H1 (cell line): ENCODE measurements at regions not wholly inside any gene's neighbourhood (a gene's known extent, or its start where the extent isn't known, plus 50 kb on each side); places are given as distances from the start of the nearest gene placed in this dataset.

Experiments
- CTCF ChIA-PET: fragments of 300-600 bp; sonication (Branson Sonifier 250); formaldehyde crosslinking; loops from one replicate; lab custom pipeline; 2021; ENCODE audit not compliant: partially characterized antibody; lab: Charles Lee
- POLR2A ChIA-PET: fragments of 300-600 bp; sonication (Branson Sonifier 250); formaldehyde crosslinking; loops from one replicate; lab custom pipeline; 2021; ENCODE audit warnings: inconsistent platforms; ENCODE audit not compliant: partially characterized antibody; lab: Charles Lee
- DNase-seq, 2 experiments: peaks; one replicate each; pipeline versions ENCODE4 v3.0.0 to v3.0.0-alpha.2; 2010 to 2022; ENCODE audit warnings: low spot score in 2 of 2, low read depth in 1 of 2, mixed read lengths in 1 of 2
- FAIRE-seq: peaks from 2 replicates; lab custom pipeline; 2011; peaks lifted over from hg19 to GRCh38; lab: Jason Lieb, UNC
- H2AFZ ChIP-seq: 2 replicates; pipeline ENCODE4 v1.8.1; 2012; ENCODE audit warnings: low read length, inconsistent platforms
- H2AK5ac ChIP-seq: 2 replicates; pipeline ENCODE4 v1.6.1; 2013; ENCODE audit warnings: low read depth, low read length
- H2BK120ac ChIP-seq: replicated peaks from 2 replicates; pipeline ENCODE3; 2013; ENCODE audit warnings: low read depth, low read length, inconsistent platforms
- H2BK12ac ChIP-seq: 2 replicates; pipeline ENCODE4 v1.6.1; 2013; ENCODE audit warnings: low read depth, low read length
- H2BK15ac ChIP-seq: 2 replicates; pipeline ENCODE4 v1.6.1; 2013; ENCODE audit warnings: low read length
- H2BK20ac ChIP-seq: 2 replicates; pipeline ENCODE4 v1.6.1; 2013; ENCODE audit warnings: low read length
- H2BK5ac ChIP-seq: 2 replicates; pipeline ENCODE4 v1.6.1; 2013; ENCODE audit warnings: low read depth, low read length
- H3K14ac ChIP-seq: 2 replicates; pipeline ENCODE4 v1.6.1; 2013; ENCODE audit warnings: inconsistent platforms; ENCODE audit not compliant: insufficient read length
- H3K18ac ChIP-seq: 2 replicates; pipeline ENCODE4 v1.6.1; 2013; ENCODE audit warnings: low read length; ENCODE audit errors: extremely low read depth
- H3K23ac ChIP-seq: 2 replicates; pipeline ENCODE4 v1.6.1; 2013; ENCODE audit warnings: inconsistent platforms; ENCODE audit not compliant: insufficient read length
- H3K23me2 ChIP-seq: 2 replicates; pipeline ENCODE4 v1.6.1; 2013; ENCODE audit warnings: low read depth, low read length
- H3K27ac ChIP-seq: 2 replicates; pipeline ENCODE4 v1.6.1; 2011; ENCODE audit warnings: low read depth, low read length, inconsistent platforms
- H3K27me3 ChIP-seq, 4 experiments: replicated peaks in 1 of 4; 1 replicate in 1 of 4; 2 replicates in 3 of 4; pipeline versions ENCODE4 v1.6.1 to v1.8.1; 2011 to 2013; ENCODE audit warnings: low read length in 3 of 4, mild to moderate bottlenecking in 3 of 4, inconsistent platforms in 2 of 4, mixed read lengths in 2 of 4, moderate library complexity in 1 of 4; ENCODE audit not compliant: control insufficient read depth in 3 of 4, insufficient read depth in 3 of 4; ENCODE audit errors: extremely low read depth in 1 of 4
- H3K36me3 ChIP-seq, 4 experiments: 2 replicates each; pipeline versions ENCODE4 v1.6.1 to v1.8.1; 2011 to 2013; ENCODE audit warnings: mild to moderate bottlenecking in 4 of 4, low read length in 3 of 4, moderate library complexity in 2 of 4, control low read depth in 1 of 4, inconsistent platforms in 1 of 4; ENCODE audit not compliant: insufficient read depth in 4 of 4, control insufficient read depth in 2 of 4
- H3K4ac ChIP-seq: replicated peaks from 2 replicates; pipeline ENCODE3; 2013; ENCODE audit warnings: low read length, low read depth, mixed read lengths, inconsistent platforms; ENCODE audit not compliant: insufficient read length
- H3K4me1 ChIP-seq, 4 experiments: replicated peaks in 1 of 4; 1 replicate in 1 of 4; 2 replicates in 3 of 4; pipeline versions ENCODE4 v1.6.1 to v1.8.1; 2011 to 2013; ENCODE audit warnings: low read length in 3 of 4, inconsistent platforms in 2 of 4, mixed read lengths in 1 of 4; ENCODE audit not compliant: insufficient read depth in 4 of 4, control insufficient read depth in 3 of 4
- H3K4me2 ChIP-seq, 2 experiments: 2 replicates each; pipeline versions ENCODE4 v1.6.1 to v1.8.1; 2011 to 2013; ENCODE audit warnings: low read depth in 2 of 2, low read length in 2 of 2, control low read depth in 1 of 2, inconsistent platforms in 1 of 2, mild to moderate bottlenecking in 1 of 2; ENCODE audit not compliant: insufficient read depth in 1 of 2
- H3K4me3 ChIP-seq, 4 experiments: fragments of 200-600, 300-600 bp in 1 of 4; sonication (generic), shearing (Covaris generic), sonication (Bioruptor Twin) in 1 of 4; 2 replicates each; pipeline versions ENCODE4 v1.5.1 to v1.8.1; 2011 to 2016; ENCODE audit warnings: low read length in 4 of 4, low read depth in 3 of 4, control low read depth in 2 of 4, inconsistent platforms in 2 of 4, mild to moderate bottlenecking in 2 of 4, mixed read lengths in 1 of 4, moderate library complexity in 1 of 4; ENCODE audit not compliant: insufficient read depth in 2 of 4; ENCODE audit errors: extremely low read depth in 1 of 4
- H3K56ac ChIP-seq: replicated peaks from 2 replicates; pipeline ENCODE3; 2013; ENCODE audit warnings: low read depth, mild to moderate bottlenecking, mixed read lengths, low read length, inconsistent platforms; ENCODE audit not compliant: insufficient read length
- H3K79me1 ChIP-seq: 2 replicates; pipeline ENCODE4 v1.6.1; 2013; ENCODE audit warnings: low read depth, low read length, control low read depth
- H3K79me2 ChIP-seq, 2 experiments: 2 replicates each; pipeline versions ENCODE4 v1.6.1 to v1.8.1; 2012 to 2013; ENCODE audit warnings: low read length in 2 of 2, mild to moderate bottlenecking in 2 of 2, inconsistent platforms in 1 of 2; ENCODE audit not compliant: insufficient read depth in 2 of 2, control insufficient read depth in 1 of 2
- H3K9ac ChIP-seq, 4 experiments: replicated peaks in 1 of 4; 1 replicate in 1 of 4; 2 replicates in 3 of 4; pipeline versions ENCODE4 v1.6.1 to v1.8.1; 2011 to 2013; ENCODE audit warnings: low read depth in 3 of 4, low read length in 3 of 4, control low read depth in 2 of 4, mild to moderate bottlenecking in 2 of 4, moderate library complexity in 2 of 4, inconsistent platforms in 1 of 4; ENCODE audit errors: extremely low read depth in 1 of 4
- H3K9me3 ChIP-seq, 2 experiments: 2 replicates each; pipeline versions ENCODE4 v1.6.1 to v1.8.1; 2012 to 2013; ENCODE audit warnings: mild to moderate bottlenecking in 2 of 2, moderate library complexity in 2 of 2, control low read depth in 1 of 2, inconsistent platforms in 1 of 2, low read depth in 1 of 2, low read length in 1 of 2, mixed read lengths in 1 of 2; ENCODE audit not compliant: insufficient read depth in 2 of 2
- H4K20me1 ChIP-seq, 2 experiments: replicated peaks in 1 of 2; 2 replicates each; pipeline versions ENCODE3 to v1.8.1; 2011 to 2013; ENCODE audit warnings: inconsistent platforms in 2 of 2, low read length in 2 of 2, mild to moderate bottlenecking in 1 of 2; ENCODE audit not compliant: insufficient read depth in 2 of 2, control insufficient read depth in 1 of 2
- H4K5ac ChIP-seq: 2 replicates; pipeline ENCODE4 v1.6.1; 2013; ENCODE audit warnings: low read length, low read depth, mixed read lengths, inconsistent platforms; ENCODE audit not compliant: insufficient read length
- H4K8ac ChIP-seq: 2 replicates; pipeline ENCODE4 v1.8.0; 2013; ENCODE audit warnings: mild to moderate bottlenecking, moderate library complexity, low read length, inconsistent platforms; ENCODE audit not compliant: insufficient read depth; ENCODE audit errors: extremely low read depth
- H4K91ac ChIP-seq: replicated peaks from 2 replicates; pipeline ENCODE3; 2013; ENCODE audit warnings: low read length, mixed read lengths, inconsistent platforms; ENCODE audit not compliant: insufficient read length
- CBX5 ChIP-seq: fragments of 300-800, 300-1000 bp; sonication (generic); IDR thresholded peaks from 2 replicates; pipeline ENCODE4 v1.7.1; 2016; ENCODE audit warnings: antibody characterized with exemption, low read length, low read depth
- KDM1A ChIP-seq: fragments of 200-600, 300-600 bp; sonication (generic); IDR thresholded peaks from 2 replicates; pipeline ENCODE4 v1.7.1; 2016; ENCODE audit warnings: mild to moderate bottlenecking, low read length, borderline replicate concordance
- RBBP5 ChIP-seq: IDR thresholded peaks from 2 replicates; pipeline ENCODE4 v1.7.1; 2012; ENCODE audit warnings: low read depth, mild to moderate bottlenecking, inconsistent platforms, low read length, moderate library complexity, borderline replicate concordance
- SIRT6 ChIP-seq: IDR thresholded peaks from one replicate; pipeline ENCODE4 v1.7.1; 2012; ENCODE audit warnings: low read length, inconsistent platforms
- TAF1 ChIP-seq: IDR thresholded peaks from 2 replicates; pipeline ENCODE4 v1.6.1; 2011; ENCODE audit warnings: mild to moderate bottlenecking, low read depth, low read length
- WGBS, 2 experiments: shearing (Covaris generic) in 1 of 2; methylation state at CpG; one replicate each; pipeline versions ENCODE4 v1.1.6 to v1.1.7; 2013 to 2015; ENCODE audit warnings: low lambda C conversion rate in 2 of 2, mixed read lengths in 2 of 2, inconsistent platforms in 1 of 2, low coverage in 1 of 2, missing lambda C conversion rate in 1 of 2; ENCODE audit not compliant: insufficient replicate concordance in 2 of 2, insufficient coverage in 1 of 2, insufficient read length in 1 of 2; ENCODE audit errors: extremely low coverage in 1 of 2, missing lambda C conversion rate in 1 of 2; 5-methylcytosine and 5-hydroxymethylcytosine counted together
- TF ChIP-seq, protein P1 (sequence below): IDR thresholded peaks from 2 replicates; pipeline ENCODE4 v1.6.1; 2012; ENCODE audit warnings: low read length, inconsistent platforms

DNA sequence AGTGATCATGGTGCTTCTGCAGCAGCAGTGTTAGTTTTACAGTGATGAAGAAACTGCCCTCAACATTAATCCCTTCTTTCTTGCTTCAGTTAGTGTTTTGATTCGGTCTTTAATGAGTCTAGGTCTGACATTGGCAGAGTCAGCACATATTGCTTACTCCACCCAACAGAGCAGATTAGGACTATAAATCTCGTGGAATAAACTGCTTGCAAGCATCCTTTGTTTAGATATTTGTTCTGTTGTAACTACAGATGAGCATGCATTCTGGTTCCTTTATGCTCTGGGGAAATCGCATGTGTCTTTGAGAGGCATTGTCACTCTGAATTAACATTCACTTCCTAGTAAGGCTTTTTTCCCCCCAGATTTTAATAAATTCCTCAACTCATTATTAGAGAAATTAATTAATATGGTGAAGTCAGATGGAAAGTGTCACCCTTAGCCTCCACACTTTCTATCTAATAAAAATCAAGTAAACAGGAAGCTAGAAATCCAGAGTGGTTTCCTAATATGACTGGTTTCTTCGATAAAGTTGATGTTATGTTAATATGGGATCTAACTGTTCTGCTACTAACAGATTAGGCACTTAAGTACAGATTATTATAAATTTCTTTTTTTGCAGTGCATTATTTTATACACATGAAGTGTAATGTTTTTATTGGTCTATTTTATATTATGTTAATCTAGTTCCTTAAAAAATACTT lies 86.2 kb upstream of the SSTR1 start:
- Histone ChIP-seq H2AFZ (no peak overlapping the region), H3K4ac (no peak overlapping the region), H3K14ac (no peak overlapping the region), H4K5ac (no peak overlapping the region), H3K4me3 (no peak overlapping the region), H4K91ac (no peak overlapping the region), H3K23ac (no peak overlapping the region), H3K18ac (no peak overlapping the region), H3K27me3 (no peaks in the 10 kb centered on the region), H3K27ac (no peak overlapping the region), H3K9me3 (no peaks in the 10 kb centered on the region), H3K9ac (peak overlapping the region in 1 of 4 experiments; percentile 13; a peak in 1 of 7 replicates), H2BK5ac (no peak overlapping the region), H3K79me2 (no peaks in the 10 kb centered on the region), H4K8ac (no peak overlapping the region), H3K79me1 (no peaks in the 10 kb centered on the region), H4K20me1 (no peaks in the 10 kb centered on the region), H2AK5ac (no peak overlapping the region), H3K23me2 (no peaks in the 10 kb centered on the region), H3K4me2 (no peak overlapping the region), H2BK15ac (no peak overlapping the region), H3K36me3 (peaks cover 0 to 4% (median 0%) of the 10 kb centered on the region in 4 experiments; a peak in 1 of 8 replicates), H3K56ac (no peak overlapping the region), H2BK20ac (no peak overlapping the region), H2BK12ac (no peak overlapping the region), H2BK120ac (no peak overlapping the region), H3K4me1 (peaks cover 0 to 3% (median 0%) of the 10 kb centered on the region in 4 experiments; a peak in 2 of 7 replicates)
- FAIRE-seq = peak; percentile 24
- TF ChIP-seq KDM1A = no peak
- no peak for TF ChIP-seq TAF1
- TF ChIP-seq, protein P1, sequence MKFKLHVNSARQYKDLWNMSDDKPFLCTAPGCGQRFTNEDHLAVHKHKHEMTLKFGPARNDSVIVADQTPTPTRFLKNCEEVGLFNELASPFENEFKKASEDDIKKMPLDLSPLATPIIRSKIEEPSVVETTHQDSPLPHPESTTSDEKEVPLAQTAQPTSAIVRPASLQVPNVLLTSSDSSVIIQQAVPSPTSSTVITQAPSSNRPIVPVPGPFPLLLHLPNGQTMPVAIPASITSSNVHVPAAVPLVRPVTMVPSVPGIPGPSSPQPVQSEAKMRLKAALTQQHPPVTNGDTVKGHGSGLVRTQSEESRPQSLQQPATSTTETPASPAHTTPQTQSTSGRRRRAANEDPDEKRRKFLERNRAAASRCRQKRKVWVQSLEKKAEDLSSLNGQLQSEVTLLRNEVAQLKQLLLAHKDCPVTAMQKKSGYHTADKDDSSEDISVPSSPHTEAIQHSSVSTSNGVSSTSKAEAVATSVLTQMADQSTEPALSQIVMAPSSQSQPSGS = no peak
- no peak for TF ChIP-seq RBBP5
- no peak for TF ChIP-seq SIRT6
- no peak for TF ChIP-seq CBX5
- no peak for DNase-seq
- WGBS, 2 experiments = 80% methylated on average over 4 of the region's 4 CpGs; no CpG with 5 or more reads in 1 of the 2 experiments
- CTCF ChIA-PET = interaction anchor here (0.9 kb wide), 1 partner anchor 57 kb away, joined by 3 read pairs; no protein-coding TSS in a partner anchor
- POLR2A ChIA-PET = interaction anchor here (0.7 to 2.1 kb wide), 4 partner anchors 8 to 79 kb away, joined by 3 to 6 read pairs (median 3); no protein-coding TSS in a partner anchor
